ENCODE measurements at regions not wholly inside any gene's neighbourhood (a gene's known extent, or its start where the extent isn't known, plus 50 kb on each side); places are given as distances from the start of the nearest gene placed in this dataset.
"Not testable (repeated sequence)": the region's sequence is repeated elsewhere in the genome, so short reads cannot be mapped to it uniquely, and the experiment has no call there.

DNA sequence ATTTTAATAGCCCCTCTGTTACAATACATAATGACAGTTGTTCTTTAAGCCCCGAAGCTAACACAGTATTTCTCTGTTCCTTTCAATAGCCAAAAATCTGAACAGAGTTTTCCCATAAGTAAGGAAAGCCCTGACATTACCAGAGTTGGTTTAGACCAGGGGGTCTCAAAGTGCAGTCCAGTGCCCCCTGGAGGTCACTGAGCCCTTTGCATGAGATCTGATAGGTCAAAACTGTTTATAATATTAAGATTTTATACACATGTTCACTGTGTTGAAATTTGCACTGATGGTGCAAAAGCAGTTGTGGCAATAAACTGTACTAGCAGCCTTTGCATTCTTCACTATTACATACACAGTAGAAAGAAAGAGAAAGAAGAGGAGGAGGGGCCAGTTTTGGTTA is 177.1 kb downstream of the SPANXN3 start:
- Histone ChIP-seq H3K18ac (ENCODE audit: low read length) (no peak overlapping the region), H2BK5ac (ENCODE audit: low read length) (no peak overlapping the region), H4K8ac (ENCODE audit: low read depth, low read length) (no peak overlapping the region), H3K9ac (ENCODE audit: low read depth, low read length, poor library complexity) (no peak overlapping the region), H3K4ac (ENCODE audit: low read length) (no peak overlapping the region), H2AFZ (ENCODE audit: low read length) (no peak overlapping the region), H2AK5ac (ENCODE audit: low read depth, low read length) (no peak overlapping the region), H3K4me1 (ENCODE audit: control insufficient read depth in 2 of 2, insufficient read depth in 1 of 2, low read depth in 1 of 2, low read length in 2 of 2) (no peaks in the 10 kb centered on the region), H2BK120ac (ENCODE audit: low read depth, low read length) (no peak overlapping the region), H3K79me1 (ENCODE audit: low read depth, low read length) (no peaks in the 10 kb centered on the region), H3K4me2 (ENCODE audit: insufficient read depth, low read length, poor library complexity, severe bottlenecking) (no peak overlapping the region), H3K9me3 (replicated peaks in 1 of 2; ENCODE audit: control insufficient read depth in 2 of 2, insufficient read depth in 1 of 2, low read depth in 1 of 2, low read length in 2 of 2) (no peaks in the 10 kb centered on the region), H3K23ac (ENCODE audit: low read depth, low read length, poor library complexity) (no peak overlapping the region), H3K27me3 (ENCODE audit: control insufficient read depth in 3 of 3, insufficient read depth in 3 of 3, low read depth in 1 of 3, low read length in 3 of 3) (no peaks in the 10 kb centered on the region), H4K91ac (ENCODE audit: low read depth, low read length, poor library complexity) (no peak overlapping the region), H3K4me3 (ENCODE audit: low read length in 2 of 2) (no peak overlapping the region), H3K14ac (ENCODE audit: low read length) (no peak overlapping the region), H3K36me3 (replicated peaks in 1 of 2; ENCODE audit: control insufficient read depth in 2 of 2, insufficient read depth in 2 of 2, low read length in 2 of 2) (no peaks in the 10 kb centered on the region), H2BK15ac (ENCODE audit: low read length) (no peak overlapping the region), H3K27ac (replicated peaks; ENCODE audit: low read length) (no peak overlapping the region), H2BK12ac (ENCODE audit: low read length) (no peak overlapping the region)
- WGBS, 2 donors (ENCODE audit: extremely low coverage in 2 of 2, insufficient read length in 2 of 2, insufficient replicate concordance in 1 of 2) = no CpG with 5 or more reads among the region's 1 CpG
- DNase-seq (ENCODE audit: low spot score) = no peak

DNA sequence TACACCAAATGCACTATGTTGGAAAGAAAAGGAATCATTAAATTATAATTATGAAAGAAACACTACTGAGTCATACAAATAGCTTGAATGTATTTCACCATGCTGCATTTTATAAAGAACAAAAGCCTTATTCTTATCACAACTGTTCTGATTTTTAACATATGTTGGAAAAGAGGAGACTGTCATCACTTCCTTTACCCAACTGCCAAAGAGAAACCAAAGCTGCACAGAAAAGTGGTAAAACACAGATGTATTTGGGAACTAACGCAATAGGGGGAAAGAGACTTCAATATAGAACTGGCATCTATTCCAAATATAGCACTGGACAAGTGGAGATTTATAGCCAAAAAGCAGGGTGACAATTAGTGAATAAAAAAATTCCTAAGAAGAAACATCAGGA is 181.0 kb downstream of the SPANXN3 start:
- no peak overlapping the region for H2BK15ac ChIP-seq (ENCODE audit: low read length)
- WGBS, 2 donors (ENCODE audit: extremely low coverage in 2 of 2, insufficient read length in 2 of 2, insufficient replicate concordance in 1 of 2) = no CpG with 5 or more reads among the region's 1 CpG
- H4K91ac ChIP-seq (ENCODE audit: low read depth, low read length, poor library complexity) = no peak overlapping the region

DNA sequence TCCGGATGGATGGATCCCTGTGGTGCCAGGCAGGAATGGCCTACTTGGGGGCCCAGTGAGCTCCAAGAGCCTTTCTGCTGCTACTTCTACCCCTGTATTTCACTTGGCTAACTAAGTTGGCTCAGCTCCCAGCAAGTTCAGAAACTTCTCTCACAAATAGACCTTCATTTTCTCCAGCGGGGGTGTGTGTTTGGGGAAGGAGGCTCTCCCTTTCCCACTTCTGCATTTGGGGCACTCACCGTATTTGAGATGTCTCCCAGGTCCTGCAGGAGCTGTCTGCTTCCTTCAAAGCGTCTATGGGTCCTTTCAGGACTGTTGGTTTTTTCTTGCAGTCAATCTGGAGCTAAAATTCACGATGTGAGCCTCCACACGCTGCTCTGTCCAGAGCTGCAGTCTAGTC is 197.7 kb downstream of the SPANXN3 start:
- Histone ChIP-seq H2BK12ac (ENCODE audit: low read length) (no peak overlapping the region), H3K36me3 (replicated peaks in 1 of 2; ENCODE audit: control insufficient read depth in 2 of 2, insufficient read depth in 2 of 2, low read length in 2 of 2) (no peaks in the 10 kb centered on the region), H2BK15ac (ENCODE audit: low read length) (no peak overlapping the region), H2BK120ac (ENCODE audit: low read depth, low read length) (no peak overlapping the region), H3K4me2 (ENCODE audit: insufficient read depth, low read length, poor library complexity, severe bottlenecking) (no peak overlapping the region), H3K4me3 (ENCODE audit: low read length in 2 of 2) (no peak overlapping the region), H4K91ac (ENCODE audit: low read depth, low read length, poor library complexity) (no peak overlapping the region), H3K4me1 (ENCODE audit: control insufficient read depth in 2 of 2, insufficient read depth in 1 of 2, low read depth in 1 of 2, low read length in 2 of 2) (no peaks in the 10 kb centered on the region), H3K79me1 (ENCODE audit: low read depth, low read length) (no peaks in the 10 kb centered on the region), H3K9ac (ENCODE audit: low read depth, low read length, poor library complexity) (no peak overlapping the region), H4K8ac (ENCODE audit: low read depth, low read length) (no peak overlapping the region), H2BK5ac (ENCODE audit: low read length) (no peak overlapping the region), H3K14ac (ENCODE audit: low read length) (no peak overlapping the region), H3K9me3 (replicated peaks in 1 of 2; ENCODE audit: control insufficient read depth in 2 of 2, insufficient read depth in 1 of 2, low read depth in 1 of 2, low read length in 2 of 2) (no peaks in the 10 kb centered on the region), H2AK5ac (ENCODE audit: low read depth, low read length) (no peak overlapping the region), H3K4ac (ENCODE audit: low read length) (no peak overlapping the region), H3K23ac (ENCODE audit: low read depth, low read length, poor library complexity) (no peak overlapping the region), H3K27me3 (ENCODE audit: control insufficient read depth in 3 of 3, insufficient read depth in 3 of 3, low read depth in 1 of 3, low read length in 3 of 3) (no peaks in the 10 kb centered on the region), H3K18ac (ENCODE audit: low read length) (no peak overlapping the region), H2AFZ (ENCODE audit: low read length) (no peak overlapping the region), H3K27ac (replicated peaks; ENCODE audit: low read length) (no peak overlapping the region)
- no CpG with 5 or more reads among the region's 6 CpGs for WGBS, 2 donors (ENCODE audit: extremely low coverage in 2 of 2, insufficient read length in 2 of 2, insufficient replicate concordance in 1 of 2)
- no peak for DNase-seq (ENCODE audit: low spot score)

More for the DNA sequence above, 181.0 kb downstream of the SPANXN3 start:
- Histone ChIP-seq H3K36me3 (replicated peaks in 1 of 2; ENCODE audit: control insufficient read depth in 2 of 2, insufficient read depth in 2 of 2, low read length in 2 of 2) (no peaks in the 10 kb centered on the region), H3K9ac (ENCODE audit: low read depth, low read length, poor library complexity) (no peak overlapping the region), H4K8ac (ENCODE audit: low read depth, low read length) (no peak overlapping the region), H3K18ac (ENCODE audit: low read length) (no peak overlapping the region), H3K27me3 (ENCODE audit: control insufficient read depth in 3 of 3, insufficient read depth in 3 of 3, low read depth in 1 of 3, low read length in 3 of 3) (no peaks in the 10 kb centered on the region), H2BK12ac (ENCODE audit: low read length) (no peak overlapping the region), H3K23ac (ENCODE audit: low read depth, low read length, poor library complexity) (no peak overlapping the region), H3K27ac (replicated peaks; ENCODE audit: low read length) (no peak overlapping the region), H3K4me1 (ENCODE audit: control insufficient read depth in 2 of 2, insufficient read depth in 1 of 2, low read depth in 1 of 2, low read length in 2 of 2) (no peaks in the 10 kb centered on the region), H3K4me2 (ENCODE audit: insufficient read depth, low read length, poor library complexity, severe bottlenecking) (no peak overlapping the region), H2BK5ac (ENCODE audit: low read length) (no peak overlapping the region), H2AK5ac (ENCODE audit: low read depth, low read length) (no peak overlapping the region), H2AFZ (ENCODE audit: low read length) (no peak overlapping the region), H3K9me3 (replicated peaks in 1 of 2; ENCODE audit: control insufficient read depth in 2 of 2, insufficient read depth in 1 of 2, low read depth in 1 of 2, low read length in 2 of 2) (no peaks in the 10 kb centered on the region), H3K4me3 (ENCODE audit: low read length in 2 of 2) (no peak overlapping the region), H3K14ac (ENCODE audit: low read length) (no peak overlapping the region), H3K79me1 (ENCODE audit: low read depth, low read length) (no peaks in the 10 kb centered on the region), H3K4ac (ENCODE audit: low read length) (no peak overlapping the region), H2BK120ac (ENCODE audit: low read depth, low read length) (no peak overlapping the region)
- DNase-seq (ENCODE audit: low spot score) = no peak

GRCh38 chrX:143318857-143319256 is 198.4 kb downstream of the SPANXN3 start:
- not testable (repeated sequence) for DNase-seq (ENCODE audit: low spot score); H3K27ac ChIP-seq (replicated peaks; ENCODE audit: low read length); H3K4me1 ChIP-seq (ENCODE audit: control insufficient read depth in 2 of 2, insufficient read depth in 1 of 2, low read depth in 1 of 2, low read length in 2 of 2); H3K23ac ChIP-seq (ENCODE audit: low read depth, low read length, poor library complexity); H2AK5ac ChIP-seq (ENCODE audit: low read depth, low read length); H3K4me3 ChIP-seq (ENCODE audit: low read length in 2 of 2); H2BK15ac ChIP-seq (ENCODE audit: low read length); H4K91ac ChIP-seq (ENCODE audit: low read depth, low read length, poor library complexity); H3K4ac ChIP-seq (ENCODE audit: low read length); H2BK12ac ChIP-seq (ENCODE audit: low read length); H3K36me3 ChIP-seq (replicated peaks in 1 of 2; ENCODE audit: control insufficient read depth in 2 of 2, insufficient read depth in 2 of 2, low read length in 2 of 2); H2BK5ac ChIP-seq (ENCODE audit: low read length); H3K9me3 ChIP-seq (replicated peaks in 1 of 2; ENCODE audit: control insufficient read depth in 2 of 2, insufficient read depth in 1 of 2, low read depth in 1 of 2, low read length in 2 of 2); H3K14ac ChIP-seq (ENCODE audit: low read length); H4K8ac ChIP-seq (ENCODE audit: low read depth, low read length); H3K4me2 ChIP-seq (ENCODE audit: insufficient read depth, low read length, poor library complexity, severe bottlenecking); H3K18ac ChIP-seq (ENCODE audit: low read length); H3K9ac ChIP-seq (ENCODE audit: low read depth, low read length, poor library complexity); H2BK120ac ChIP-seq (ENCODE audit: low read depth, low read length); H2AFZ ChIP-seq (ENCODE audit: low read length); H3K79me1 ChIP-seq (ENCODE audit: low read depth, low read length); H3K27me3 ChIP-seq (ENCODE audit: control insufficient read depth in 3 of 3, insufficient read depth in 3 of 3, low read depth in 1 of 3, low read length in 3 of 3)
- WGBS, 2 donors (ENCODE audit: extremely low coverage in 2 of 2, insufficient read length in 2 of 2, insufficient replicate concordance in 1 of 2) = no CpG with 5 or more reads among the region's 2 CpGs
